Stimulated activated CD4-positive, alpha-beta T cell treated with anti-CD3 and anti-CD28 coated beads, Interleukin-1b, Interleukin-23, amount 100 ng/mL, for 24 hours (primary cell): ENCODE measurements at regions not wholly inside any gene's neighbourhood (a gene's known extent, or its start where the extent isn't known, plus 50 kb on each side); places are given as distances from the start of the nearest gene placed in this dataset.

Experiments
- DNase-seq, 4 experiments: peaks; one replicate each; pipeline ENCODE4 v3.0.0-alpha.2; 2020; ENCODE audit warnings: low read depth in 4 of 4, low spot score in 1 of 4

DNA sequence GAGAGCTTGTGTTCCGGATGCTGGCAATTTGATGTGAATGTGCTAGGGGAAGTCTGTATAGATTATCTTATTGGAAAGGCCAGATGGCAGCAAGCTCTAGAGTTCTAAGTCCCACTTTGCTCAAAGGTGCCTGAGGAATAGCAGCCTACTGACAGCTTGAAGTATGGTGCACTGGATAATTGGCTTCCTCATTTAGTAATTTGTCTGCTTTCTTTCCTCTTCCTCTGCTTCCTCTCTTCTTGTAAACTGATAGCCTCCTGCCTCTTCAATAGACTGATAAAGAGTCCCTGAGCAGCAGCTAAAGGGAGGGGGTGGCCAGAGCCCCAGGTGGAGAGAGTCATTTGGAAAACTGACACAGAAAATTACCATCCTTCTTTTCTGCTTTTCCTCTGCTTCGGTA is 177.3 kb downstream of the FGF1 start:
- no peak for DNase-seq

DNA sequence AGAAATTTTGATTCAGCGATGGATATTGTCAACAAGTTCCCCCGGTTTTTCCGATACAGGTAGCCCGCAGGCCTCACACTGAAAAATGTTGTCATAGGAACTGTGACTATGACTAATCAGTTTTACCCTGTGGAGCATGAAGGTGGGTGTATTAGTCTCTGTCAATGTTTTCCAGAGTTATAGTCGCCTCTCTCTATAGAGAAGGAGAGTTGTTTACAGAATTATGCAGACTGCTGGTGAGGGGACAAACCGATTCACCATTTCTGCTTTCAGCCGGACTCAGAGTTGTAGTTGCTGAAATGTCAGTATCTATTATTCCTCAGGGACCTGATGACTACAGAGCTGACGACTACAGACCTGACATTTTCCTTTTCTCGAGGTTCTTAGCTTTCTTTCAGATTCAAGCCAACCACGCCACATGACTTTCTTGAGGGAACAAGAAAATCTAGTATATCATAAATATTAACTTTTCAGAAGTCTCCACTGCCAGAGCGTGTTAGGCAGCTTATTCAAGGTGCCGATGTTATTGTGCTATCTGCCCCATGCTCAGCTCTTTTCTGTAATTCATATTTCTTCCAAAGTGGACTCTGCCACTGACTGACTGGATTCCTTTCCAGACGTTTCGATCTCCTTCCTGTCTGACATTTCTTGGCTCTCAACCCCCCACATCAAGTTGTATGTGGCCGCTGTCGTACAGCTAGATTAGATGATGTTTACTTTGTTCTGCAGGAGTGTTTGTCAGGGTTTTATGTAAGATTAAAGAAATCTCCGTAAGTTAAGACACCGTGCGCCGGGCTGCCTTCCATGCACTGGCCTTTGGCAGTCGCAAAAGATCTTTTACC is 178.1 kb downstream of the FGF1 start:
- DNase-seq: no peak

DNA sequence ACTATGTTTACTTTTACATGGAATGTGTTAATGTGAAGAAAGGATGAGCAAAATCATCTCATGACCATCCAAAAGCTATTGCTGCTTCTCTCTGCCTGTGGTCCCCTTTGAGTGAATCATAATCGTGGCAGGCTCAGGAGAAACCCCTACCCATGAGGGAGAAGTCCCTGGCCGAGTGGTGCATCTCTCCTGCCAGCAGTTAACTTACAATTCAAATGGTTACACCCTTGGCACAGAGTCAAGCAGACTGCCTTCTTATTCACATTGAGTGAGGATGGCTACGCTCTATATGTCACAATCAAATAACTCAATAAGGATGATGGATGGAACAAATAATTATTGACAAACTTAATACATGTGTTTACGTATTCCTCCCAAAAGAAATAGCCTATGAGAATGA is 179.1 kb downstream of the FGF1 start:
- DNase-seq: no peak

DNA sequence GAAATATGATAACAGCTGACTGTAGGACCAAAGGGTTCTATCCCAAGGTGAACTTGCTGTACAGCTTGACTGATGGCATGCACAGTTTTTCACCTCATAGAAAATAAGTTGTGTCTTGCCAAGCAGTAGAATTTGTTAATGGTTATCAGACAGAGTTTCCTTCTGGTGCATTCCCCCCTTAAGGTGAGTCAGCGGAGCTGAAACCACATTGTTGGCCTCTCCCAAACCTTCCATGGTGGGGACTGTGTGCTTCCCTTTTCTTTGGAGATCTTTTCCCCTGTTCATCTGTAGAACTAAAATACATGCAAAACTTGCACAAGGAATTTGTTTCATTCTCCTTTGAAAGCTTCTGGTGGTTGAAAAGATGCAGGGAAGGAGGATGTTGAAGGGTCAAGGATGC is 179.8 kb downstream of the FGF1 start:
- no peak for DNase-seq

DNA sequence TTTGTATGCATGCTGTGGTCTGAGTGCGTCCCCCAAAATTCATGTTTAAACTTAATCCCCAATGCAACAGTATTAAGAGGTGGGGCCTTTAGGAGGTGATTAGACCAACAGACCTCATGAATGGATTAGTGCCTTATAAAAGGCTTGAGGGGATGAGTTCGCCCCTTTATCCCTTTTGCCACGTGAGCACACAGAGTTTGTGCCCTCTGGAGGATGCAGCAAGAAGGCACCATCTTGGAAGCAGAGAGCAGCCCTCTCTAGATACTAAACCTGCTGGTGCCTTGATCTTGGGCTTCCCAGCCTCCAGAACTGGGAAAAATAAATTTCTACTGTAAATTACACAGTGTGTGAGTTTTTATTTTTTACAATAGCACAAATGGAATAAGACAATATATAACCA is 177.1 kb upstream of the SPRY4 start:
- DNase-seq: no peak

DNA sequence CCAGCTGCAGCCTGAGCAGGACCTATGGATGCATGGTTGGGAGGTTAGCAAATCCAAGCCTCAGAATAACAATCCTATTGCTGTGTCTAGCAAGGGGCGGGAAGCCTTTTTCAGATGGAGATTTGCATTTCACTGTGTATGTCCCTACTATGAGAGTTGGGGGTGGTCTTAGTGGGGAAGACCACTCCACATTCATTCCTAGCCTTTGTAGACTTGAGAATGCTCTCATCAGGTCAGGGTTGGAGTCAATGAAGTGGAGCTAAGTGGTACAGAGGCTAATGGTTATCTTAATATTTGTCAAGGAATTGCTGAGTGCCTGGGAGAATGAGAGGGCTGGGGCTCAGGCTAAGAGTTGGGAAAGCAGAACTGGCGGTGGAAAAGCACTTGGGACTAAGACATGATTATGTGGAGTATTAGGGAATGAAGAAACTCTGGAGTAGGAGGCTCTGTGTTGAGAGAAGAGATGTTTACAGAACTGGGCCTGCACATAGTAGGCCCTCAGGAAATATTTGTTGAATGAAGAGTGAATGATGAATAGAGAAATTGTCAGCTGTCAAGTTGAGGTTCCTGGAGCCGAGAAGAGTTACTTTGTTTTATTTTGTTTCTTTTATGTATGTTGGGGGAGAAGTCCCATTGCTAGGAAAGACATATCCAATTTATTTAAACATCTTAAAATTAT is 175.5 kb upstream of the SPRY4 start:
- DNase-seq: no peak

DNA sequence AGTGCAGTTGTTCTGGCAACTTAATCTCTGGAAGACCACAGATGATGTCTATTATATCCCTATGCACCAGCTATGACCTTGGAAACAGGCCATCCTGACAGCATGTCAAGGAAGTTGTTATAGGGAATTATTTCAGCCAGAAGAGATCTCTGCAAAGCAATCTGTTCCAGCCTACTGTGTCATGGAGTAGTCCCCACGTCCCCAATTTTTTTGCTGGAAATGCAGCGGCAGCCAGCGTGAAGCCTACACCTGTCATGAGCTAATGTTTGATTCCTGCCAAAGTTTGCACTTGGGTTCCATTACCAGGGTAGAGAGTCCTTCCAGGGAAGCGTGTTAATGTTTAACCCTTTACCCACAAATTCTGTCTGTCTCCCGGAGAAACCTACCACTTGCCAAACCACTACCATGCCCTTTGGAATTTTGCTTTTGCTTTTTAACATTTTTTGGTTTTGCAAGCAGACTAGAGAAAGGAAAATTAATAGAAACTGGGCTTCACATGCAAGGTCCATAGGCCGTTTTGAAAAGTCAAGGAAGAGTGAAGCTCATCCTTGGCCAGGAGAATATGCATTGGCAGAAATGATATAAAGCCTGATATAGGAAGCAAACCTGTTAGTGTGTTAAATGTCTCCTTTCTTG is 174.9 kb upstream of the SPRY4 start:
- DNase-seq: no peak

DNA sequence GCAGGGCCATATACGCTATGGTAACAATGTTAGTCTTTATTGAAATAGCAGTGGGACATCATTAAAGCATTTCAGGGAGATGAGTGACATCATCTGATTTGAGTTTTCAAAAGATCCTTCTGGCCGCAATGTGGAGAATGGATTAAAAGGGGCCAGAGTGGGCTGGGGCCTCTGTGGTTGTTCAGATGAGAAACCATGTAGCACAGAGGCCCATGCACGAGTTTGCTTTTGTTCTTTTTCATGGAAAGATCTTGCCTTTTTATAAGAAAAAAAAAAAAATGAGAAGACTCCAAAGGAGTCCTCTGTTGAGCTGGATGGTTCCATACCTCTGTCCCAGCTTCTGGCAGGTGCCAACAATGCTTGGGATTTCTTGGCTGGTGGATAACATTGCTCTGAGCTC is 173.5 kb upstream of the SPRY4 start:
- no peak for DNase-seq

DNA sequence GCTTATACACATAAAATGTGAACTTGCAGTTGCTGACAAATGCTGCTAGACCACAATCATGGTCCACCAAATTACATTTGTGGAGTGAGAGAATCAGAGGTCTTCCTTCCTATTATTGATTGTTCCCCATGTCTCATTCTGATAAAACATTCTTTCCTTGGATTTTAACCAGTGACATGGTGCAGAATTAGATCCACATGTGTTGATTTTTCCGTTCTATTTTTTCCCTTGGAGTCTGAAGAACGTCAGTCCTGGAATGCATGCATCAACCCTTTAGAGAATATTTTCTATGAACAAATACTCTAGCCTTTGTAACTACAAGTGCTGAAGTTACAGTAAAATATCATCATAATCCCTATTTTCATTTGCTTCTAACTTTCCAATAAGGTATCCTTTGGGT is 170.7 kb upstream of the SPRY4 start:
- DNase-seq: no peak

DNA sequence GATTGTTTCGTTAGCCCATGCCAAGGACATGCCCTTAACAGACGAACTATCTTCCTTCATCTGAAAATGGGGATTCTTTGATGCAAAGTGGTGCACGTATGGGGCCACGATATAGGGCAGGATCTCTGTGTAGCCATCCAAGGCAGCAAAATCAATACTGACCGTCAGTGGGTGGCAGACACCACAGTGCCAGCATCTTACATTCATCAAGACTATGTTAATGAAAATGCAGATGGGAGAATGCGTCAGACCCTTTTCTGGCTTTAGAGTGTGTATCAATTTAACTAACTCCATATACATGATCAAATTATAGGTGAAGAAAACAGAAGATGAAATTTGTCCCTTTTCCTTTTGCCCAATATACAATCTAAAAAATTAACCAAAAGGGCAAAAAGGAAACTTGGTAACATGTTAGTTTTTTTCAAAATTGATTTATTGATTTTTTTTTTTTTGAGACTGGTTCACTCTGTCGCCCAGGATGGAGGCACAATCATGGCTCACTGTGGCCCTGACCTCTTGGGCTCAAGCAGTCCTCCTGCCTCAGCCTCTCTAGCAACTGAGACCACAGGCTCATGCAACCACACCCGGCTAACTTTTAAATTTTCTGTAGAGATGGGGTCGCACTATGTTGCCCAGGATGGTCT is 169.2 kb upstream of the SPRY4 start:
- DNase-seq: no peak

DNA sequence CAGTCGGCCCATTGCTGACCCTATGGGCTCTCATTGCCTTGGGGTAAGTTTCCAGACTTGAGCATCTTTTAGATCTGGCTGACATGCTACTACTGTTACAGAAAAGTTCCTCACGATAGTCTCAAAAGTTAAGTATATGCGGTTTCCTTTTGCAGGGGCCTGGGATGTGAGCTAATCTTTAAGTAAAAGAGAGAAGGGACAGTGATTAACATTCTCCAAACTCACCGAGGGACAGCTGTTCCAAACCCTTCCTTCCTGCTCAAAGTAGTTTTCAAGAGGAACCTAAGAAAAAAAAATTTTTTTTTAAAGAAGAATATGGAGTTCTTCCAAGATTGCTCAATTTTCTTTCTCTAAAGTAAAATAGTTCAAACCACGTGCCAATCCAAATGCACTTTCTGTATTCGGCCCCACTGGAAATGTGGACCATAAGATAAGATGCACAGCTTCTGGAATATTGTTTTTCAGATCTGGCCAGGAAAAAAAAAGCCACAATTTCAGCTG is 168.0 kb upstream of the SPRY4 start:
- DNase-seq: no peak

DNA sequence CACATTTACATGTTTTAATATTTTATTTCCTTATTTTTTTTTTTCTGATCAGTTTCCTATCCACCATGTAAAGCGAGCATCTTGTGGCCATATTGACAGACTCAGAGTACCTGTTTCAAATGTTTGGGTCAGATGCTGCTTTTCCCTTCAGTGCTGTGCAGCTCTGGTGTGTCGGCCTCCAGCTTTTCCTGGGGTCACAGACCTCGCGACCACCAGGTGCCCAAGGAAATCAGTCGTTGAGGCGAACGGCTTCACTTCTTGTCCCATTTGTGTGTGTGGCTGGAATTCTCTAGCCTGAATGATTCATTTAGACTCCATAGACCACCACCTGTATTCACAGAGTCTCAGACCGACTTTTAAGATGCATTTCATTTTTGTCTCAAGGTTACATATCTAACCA is 166.9 kb upstream of the SPRY4 start:
- no peak for DNase-seq

DNA sequence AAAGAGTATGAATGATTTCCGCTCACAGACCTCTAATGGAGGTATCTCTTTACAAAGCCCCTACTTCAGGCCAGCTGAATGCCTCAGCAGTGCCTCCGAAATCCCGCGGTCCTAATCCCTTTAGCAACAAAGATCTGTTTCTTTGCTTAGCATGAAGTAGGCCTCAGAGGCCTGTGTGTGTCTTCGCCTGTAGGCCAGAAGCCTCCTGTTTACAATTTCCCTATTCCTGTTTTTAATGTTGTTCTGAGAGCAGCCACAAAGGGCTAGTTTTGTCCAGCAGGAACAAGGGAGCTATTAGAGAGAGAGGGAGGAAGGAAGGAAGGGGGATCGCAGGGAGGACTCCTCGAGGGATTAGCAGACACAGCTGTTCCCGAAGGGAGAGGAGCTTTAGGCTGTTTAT is 166.4 kb upstream of the SPRY4 start:
- no peak for DNase-seq

DNA sequence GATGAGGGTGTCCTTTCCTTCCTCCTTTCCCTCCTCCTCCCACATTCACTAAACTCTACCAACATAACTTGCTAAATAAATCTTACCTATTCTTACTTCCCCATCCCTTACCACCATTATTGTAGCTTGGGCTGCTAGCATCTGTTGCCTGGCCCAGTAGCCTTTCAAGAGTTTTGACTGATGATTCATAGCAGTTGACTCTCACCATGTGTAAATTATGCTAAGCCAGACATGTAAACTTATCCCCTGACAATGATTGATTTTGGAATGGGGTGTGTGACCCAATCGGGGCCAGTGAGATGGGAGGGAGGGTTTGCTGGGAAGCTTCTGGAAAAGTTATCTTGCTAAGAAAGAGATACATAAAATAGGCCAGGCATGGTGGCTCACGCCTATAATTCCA is 161.8 kb upstream of the SPRY4 start:
- DNase-seq: no peak

DNA sequence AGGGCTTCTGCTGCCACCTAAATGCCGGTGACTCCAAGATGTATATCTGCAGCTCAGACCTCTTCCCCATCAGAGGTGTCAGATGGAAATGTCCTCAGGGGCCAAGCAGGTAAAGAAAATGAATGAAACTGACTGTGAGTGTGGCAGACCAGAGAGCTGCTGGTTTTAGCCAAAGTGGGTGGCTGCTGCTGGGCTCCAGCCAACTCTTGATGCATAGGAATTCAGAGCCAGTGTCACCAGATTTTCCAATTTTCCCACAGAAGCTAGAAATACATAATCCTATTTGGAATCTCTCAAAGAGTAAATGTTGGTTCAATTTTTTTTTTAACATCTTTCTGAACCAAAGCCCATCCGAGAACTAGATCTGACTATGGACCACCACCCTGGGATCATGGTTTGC is 161.2 kb upstream of the SPRY4 start:
- no peak for DNase-seq

DNA sequence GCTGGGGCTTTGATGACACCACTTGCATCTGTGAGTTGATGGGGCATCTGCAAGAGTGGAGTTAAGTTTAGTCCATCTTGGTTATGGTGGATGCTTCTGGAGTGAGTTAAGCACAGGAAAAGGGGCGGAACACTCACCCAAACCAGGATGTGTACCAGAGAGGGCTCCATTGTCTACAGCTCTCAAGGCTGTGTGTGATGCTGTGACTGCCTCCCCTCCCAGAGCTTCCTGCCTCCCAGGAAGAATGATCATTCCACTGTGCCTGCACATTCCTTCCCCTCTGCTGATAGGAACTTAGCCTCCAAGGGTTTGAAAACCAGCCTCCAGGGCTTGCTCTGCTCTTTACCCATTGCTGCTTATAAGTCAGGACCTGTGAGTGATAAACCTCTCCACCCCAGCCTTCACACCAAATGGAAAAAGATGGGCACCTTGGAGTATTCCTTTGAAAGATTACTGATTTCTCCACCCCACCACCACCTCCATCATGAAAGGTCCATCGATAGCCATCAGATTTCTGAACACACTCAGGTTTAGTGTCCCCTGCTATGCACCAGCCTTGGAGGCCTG is 160.1 kb upstream of the SPRY4 start:
- no peak for DNase-seq

DNA sequence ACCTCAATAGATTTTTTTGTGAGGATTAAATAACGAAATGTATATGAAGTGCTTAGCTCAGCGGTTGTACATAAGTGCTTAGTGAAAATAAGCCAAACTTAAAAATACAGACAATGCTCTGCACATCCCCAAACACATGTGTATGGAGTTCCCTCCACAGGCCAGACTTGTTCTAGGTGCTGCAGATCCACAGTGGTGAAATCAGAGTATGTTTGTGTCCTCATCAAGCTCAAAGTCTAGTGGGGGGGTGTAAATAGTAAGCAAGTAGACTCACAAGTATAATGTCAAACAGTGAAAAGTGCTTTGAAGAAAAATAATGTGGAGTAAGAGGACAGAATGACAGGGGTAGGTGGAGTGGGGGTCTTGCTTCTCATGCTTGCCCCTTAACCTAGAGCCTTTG is 157.4 kb upstream of the SPRY4 start:
- no peak for DNase-seq

DNA sequence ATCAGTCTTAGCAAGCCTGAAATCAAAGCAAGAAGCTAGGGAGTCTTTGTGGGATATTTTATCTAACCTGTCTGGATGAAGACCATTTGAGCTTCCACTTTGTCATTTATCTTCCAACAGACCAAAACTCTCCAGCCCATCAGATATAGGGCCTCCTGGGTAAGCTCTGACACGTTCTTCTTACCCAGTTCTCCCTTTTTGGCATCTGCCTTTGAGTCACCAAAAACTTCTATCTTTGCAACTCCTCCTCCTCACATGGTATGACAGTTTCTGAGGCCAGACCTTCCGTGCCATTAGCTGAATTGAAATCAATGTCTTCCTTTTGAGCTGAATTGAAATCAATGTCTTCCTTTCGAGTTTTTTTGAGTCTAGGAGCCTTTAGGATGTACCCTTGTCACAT is 156.6 kb upstream of the SPRY4 start:
- no peak for DNase-seq

DNA sequence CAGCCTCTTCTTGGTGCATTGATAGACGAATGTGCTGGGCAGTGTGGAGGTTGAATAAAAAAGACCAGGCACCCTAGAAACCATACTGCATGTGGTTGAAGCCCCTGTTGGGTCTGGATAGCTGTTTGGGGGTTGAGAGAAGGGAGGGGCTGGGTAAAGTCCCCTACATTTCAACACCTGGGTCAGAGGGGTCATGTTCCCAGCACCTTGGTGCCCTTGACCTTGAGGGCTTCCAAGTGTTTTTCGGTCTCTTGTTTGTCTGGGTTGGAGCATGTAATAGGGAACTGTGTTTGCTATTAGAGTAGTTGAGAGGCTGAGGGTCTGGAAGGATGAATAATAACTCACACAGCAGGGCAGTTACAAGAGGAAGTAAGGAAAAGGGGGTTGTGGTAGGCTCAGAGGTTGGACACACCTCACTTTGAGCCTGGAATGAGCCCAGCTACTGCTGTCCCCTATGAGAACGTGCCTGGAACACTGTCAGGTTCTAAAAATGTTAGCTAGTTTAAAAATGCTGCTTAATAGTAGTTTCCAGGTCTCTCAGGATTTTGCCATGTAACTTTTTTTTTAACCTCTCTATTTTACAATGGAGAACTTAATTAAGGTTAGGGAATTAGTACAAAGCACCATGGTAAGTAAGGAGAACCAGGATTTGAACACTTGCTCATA is 155.2 kb upstream of the SPRY4 start:
- DNase-seq: no peak

DNA sequence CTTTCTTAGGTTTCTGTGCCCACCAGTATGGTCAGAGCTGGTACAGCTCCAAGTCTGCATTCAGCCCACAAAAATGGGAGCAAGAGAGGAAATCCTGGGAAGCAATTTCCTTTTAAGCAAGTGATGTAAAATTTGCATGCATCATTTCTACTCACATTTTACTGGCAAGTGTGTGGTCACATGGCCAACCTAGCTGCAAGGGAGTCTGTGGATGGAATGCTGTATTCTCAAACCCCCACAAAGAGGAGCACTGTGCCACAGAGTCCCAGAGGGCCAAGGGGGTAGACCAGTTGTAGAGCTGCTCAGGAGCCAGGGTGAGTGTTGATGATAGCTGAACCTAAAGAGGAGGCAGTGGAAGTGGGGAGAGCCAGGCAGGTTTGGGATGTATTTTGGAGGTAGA is 154.3 kb upstream of the SPRY4 start:
- no peak for DNase-seq

DNA sequence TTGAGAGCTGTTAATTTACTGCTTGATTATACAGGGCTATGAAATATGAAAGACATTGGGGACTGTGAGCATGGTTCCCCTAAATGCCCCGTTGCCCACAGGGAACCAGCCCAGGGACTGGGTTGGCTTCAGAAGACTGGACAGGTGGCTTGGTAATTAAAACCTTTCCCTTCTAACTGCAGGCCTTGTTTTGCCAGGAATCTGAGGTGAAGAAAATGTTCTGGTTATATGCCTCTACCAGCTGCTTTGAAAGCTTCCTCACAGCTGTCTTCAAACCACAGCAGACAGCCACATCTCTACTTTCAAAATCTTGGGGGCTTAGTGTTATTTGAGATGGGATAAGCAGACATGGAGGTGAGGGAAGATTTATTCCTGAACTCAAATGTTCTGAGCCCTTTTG is 153.3 kb upstream of the SPRY4 start:
- DNase-seq: no peak
